ENCODE measurements at regions not wholly inside any gene's neighbourhood (a gene's known extent, or its start where the extent isn't known, plus 50 kb on each side); places are given as distances from the start of the nearest gene placed in this dataset.

- no peak for TF ChIP-seq CTCF (IDR thresholded peaks at IDR 0.05)
- TF ChIP-seq POLR2A (IDR thresholded peaks at IDR 0.05): no peak
These were observed 937.0 kb upstream of the PHF14 start for GRCh38 chr7:10036693-10037092.

Data from sigmoid colon (tissue), 3 donors.